NCI-H774 (cell line): ENCODE measurements at regions not wholly inside any gene's neighbourhood (a gene's known extent, or its start where the extent isn't known, plus 50 kb on each side); places are given as distances from the start of the nearest gene placed in this dataset.

Experiments
- DNase-seq: peaks from one replicate; lab custom pipeline; 2025; lab: John Stamatoyannopoulos, UW

DNA sequence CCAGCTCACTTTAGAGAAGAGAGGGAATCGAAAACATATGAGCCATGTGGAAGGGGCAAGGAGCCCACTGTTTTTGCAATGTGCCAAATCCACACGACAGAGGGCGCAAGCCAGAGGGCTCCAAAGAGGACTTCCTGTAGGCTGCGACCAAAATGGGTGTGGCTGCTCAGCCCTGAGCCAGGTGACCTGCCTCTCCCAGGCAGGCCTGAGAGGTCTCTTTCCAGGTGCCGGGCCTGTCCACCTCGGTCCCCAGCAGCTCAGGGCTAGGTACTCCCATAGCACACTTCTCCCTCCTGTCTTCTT, 153.8 kb downstream of the TTC32 start:
- no peak for DNase-seq

DNA sequence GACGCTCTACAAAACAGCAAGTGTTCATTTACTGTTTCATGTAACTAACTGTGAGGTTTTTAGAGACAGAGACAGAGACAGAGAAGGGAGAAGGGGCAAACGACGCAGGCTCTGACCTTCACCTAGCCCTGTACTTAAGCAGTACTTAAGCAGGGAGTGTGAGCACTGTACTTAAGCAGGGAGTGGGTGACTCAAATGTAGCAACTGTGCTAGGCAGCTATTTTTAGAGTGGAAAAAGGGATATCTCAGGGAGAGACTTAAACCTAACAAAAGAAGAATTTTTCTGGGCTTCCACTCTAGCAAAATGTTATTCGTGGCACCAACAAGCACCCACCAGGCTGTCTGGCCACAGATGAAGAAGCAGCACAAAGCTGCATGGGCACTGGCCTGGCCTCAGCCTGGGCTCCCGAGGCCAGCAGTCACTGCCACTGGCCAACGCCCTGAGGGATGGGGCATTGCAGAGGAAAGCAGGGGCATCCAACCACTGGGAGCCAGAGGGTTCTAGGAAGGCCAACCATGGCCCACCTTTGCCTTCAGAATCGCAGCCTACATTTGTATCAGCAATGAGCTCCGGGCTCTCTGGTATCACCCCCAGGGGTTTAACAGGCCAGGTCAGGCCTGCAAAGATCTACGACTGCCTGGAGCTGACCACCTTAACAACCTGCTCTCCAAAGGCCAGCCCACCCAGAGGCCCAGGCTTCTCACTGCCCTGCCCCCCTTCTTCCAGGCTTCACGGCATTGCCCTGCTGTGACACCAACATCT, 154.3 kb downstream of the TTC32 start:
- DNase-seq: no peak

DNA sequence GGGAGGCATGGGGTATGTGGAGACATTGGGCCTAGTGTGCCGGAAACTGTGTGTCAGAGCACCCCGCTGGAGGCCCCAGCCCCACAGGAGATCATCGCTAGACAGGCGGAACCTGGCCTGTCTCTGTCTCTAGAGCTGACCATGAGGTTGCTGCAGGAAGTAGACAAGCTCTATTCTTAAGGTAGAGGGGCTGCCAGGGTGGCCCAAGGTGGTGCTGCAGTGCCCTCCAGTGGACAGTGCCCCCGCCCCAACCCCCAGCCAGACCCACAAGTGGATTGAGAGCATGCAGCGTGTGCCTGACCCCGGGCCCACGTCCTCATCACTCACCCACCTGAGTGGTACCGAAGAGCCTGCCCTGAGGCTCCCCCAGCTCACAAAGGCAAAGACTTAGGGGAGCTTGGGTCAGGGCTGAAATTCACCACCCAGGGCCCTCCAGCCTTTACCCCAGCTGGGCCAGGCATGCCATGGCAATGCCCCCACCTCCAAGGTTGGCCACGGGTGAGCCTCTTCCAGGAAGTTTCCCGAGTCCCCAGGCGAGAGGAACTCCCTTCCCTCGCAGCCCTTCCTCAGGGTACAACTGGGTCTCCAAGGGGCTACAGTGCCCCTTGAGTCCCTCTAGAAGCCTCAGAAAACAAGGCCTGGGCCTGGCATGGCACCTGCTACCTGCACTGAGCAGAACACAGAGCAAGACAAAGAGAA, 155.0 kb downstream of the TTC32 start:
- DNase-seq: no peak

DNA sequence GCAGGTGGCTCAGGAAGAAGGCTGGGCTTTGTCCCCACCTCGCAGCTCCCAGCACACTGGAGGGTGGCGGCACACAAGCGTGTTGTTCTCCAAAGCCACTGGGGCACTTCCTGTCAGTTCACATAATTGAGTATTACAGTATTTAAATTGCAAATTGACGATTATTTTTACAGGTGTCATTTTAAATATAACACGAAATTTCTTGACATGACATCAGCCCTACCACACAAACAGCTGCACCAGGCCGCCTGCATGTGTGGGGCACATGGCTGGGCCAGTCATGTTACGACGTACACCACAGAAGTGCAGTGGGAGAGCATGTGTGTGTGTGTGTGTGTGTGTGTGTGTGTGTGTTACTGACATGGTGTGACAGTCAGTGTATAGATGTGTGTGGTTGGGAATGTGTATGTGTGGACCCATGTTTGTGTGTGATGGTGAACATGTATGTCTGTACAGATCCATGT, 155.6 kb downstream of the TTC32 start:
- DNase-seq: no peak

DNA sequence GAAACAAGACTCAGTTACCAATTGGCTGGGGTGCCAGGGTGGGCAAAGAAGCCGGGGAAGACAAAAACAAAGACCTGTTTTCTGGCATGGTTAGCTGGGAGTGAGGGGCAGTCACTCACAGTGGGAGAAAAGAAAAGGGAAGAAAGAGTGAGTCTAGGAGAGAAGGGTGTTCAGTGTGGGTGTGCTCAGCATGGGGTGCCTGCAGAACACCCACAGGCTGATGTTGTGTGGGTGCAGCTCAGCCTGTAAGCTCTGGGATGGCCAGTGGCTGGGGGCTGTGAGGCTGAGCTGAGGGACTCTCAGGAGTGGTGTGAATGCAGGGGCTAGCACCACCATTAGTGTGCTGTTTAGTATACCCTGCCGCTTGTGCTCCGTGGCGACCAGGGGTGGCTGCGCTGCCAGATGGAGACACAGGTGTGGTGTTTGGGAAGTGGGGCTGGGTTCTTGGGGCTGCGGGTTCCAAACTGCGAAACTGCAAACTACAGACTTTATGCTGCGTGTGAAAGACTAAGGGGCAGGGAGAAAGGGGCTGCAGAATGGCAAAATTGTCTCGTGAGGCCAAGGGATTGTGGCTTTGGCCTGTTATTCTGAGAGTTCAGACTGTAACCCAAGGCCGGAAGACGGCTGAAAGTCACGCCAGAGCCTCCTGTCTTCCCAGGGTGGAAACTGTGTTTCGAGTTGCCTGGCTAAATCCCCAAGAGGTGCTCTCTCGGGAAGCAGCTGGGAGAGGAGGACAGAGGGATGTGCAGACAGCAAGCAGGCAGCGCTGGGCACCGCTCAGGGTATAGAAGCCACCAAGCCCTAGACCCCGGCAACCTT, 156.3 kb downstream of the TTC32 start:
- no peak for DNase-seq

DNA sequence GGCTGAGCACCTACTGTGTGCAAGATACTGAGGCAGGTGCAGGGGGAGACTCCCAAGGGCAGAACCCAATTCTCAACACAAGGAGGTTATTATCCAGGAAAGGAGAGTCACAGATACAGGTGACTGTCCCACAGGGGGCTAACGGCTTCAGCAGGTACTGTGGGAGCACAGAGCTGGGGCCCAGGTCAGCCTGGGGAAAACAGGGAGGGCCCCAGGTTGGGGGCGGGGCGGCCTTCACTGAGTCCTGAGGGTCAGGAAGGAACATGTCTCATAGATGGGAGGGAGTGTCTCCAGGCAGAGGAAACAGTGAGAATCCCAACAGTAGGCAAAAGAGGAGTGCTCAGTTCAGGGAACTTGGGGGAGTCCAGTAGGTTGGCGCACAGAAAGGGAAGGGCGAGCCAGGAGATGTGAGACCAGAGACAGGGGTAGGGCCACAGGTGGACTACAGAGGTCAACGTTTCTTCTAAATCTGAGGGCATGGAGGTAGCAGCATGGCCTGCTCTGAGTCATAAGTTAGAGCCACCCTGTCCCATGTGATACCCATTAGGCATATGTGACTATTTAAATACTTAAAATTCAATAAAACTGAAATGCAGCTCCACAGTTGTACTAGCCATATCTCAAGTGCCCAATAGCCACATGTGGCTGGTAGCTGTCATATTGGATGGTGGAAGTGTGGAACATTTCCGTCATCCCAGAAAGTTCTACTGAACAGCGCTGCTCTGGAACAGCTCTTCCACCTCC, 157.2 kb downstream of the TTC32 start:
- no peak for DNase-seq

DNA sequence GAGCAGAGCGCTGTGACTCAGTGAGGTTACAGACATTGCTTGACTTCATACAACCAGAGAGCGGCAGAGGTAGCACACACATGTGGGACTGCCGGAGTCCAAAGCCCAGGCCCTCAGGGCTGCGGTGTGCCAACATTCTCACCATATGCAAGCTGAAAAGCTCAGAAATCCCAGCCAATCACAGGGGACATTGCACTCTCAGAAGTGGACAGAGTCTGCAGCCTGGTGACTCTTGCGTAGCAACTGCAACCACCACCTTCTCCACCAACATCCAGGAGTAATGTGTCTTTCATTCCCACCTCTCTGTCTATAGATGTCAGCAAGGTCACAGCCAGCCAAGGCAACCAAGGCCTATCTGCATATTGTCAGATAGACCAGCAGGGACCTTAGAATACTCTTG, 158.1 kb downstream of the TTC32 start:
- DNase-seq: no peak

DNA sequence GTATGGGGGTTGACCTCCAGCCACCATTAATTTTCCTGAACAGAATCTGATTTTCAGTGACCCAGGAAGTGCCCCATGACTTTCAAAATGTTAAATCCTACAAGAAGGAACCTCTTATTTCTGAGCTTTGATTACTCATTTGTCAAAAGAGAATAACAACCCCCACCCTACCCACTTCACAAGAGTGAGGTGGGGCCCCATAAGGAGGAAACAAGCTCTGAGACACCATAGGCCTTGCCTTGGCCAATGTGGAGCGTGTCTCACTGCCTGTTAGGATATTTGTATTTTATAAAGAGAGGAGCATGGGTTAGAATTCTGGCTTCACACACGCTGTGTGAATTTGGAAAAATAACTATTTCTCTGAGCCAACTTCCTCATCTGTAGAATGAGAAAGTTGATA, 158.9 kb downstream of the TTC32 start:
- DNase-seq: no peak

DNA sequence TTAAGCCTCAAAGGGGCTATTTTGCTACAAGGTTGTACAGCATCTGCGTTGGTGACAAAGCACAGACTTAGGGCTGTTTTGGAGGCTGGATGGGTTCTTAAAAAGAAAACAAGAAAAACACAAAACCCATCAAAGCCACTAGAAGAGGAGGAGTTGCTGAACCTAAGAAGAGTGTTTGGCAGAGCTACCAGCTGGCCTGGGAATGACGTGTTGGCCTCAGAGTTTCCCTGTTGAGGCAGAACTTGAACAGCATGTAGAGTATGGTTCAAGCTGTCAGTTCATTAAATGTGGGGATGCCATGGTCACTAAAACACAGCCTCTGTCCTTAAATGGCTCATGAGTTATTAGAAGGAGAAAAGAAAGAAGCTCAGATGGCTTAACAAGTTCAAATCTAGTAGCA, 162.5 kb downstream of the TTC32 start:
- no peak for DNase-seq

DNA sequence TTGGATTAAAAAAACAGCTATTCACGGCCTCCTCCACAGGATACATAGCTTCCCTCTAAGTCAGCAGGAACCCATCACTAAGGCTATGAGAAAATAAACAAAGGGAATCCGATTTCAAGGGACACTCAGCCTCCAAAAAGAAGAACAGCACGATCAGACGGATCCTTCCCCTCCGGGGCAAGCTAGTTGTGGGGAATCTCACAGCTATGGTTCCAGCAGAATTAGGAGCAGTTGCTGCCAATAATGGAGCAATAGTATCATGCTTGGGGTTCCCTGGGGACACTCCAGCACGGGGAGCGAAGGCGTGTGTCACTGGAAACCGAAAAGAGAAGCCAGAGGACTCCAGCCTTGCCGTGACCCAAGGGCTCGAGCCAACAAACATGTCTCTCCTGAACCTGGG, 163.1 kb downstream of the TTC32 start:
- no peak for DNase-seq

DNA sequence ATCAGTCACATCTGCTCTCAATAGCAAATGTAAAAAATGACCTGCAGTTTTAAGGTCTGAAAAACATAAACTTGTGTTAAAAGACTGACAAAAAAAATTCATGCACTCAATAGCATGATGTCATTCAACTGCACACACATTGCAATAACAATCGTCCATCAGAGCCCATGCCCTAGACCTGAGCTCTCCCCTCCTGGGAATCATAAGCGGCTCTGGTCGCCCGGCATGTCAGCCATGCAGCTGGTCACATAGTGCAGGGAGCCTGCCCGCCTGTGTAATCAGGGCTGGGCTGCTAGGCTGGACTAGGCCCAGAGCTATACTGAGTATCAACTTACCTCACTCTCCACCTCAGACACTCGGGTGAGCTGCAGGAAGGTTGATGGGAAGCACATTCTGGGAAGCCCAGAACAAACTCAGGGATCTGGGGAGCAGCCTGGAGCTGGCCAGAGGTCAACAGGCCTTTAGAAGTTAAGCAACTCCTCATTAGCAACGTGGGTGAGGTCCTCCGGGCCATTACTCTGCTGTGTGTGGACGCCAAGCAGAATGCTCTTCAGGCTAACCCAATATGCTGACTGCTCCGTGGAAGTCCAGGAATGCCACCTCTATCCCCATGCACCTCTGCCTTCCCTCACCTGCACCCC, 165.5 kb downstream of the TTC32 start:
- DNase-seq: no peak

DNA sequence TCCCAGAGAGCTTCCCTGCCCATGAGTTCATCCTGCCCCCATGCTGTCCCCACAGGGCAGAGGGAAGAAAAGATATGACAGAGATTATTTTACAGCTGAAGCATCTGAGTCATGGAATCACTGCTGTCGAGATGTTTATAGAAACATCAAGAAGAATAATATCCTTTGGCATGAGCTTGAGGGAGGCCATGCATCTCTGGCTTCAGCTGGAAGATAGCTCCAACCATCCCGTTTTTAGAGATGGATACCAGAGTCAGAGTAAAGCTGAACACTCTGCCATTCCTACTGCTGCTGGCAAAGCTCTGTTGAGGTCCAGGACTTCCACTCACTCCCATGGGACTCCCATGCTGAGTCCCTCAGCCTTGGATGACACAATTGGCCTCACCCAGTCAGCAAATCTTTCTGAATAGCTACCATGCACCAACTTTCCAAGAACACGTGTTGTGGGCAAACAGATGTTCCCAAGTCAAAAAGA, 167.8 kb downstream of the TTC32 start:
- DNase-seq: no peak

DNA sequence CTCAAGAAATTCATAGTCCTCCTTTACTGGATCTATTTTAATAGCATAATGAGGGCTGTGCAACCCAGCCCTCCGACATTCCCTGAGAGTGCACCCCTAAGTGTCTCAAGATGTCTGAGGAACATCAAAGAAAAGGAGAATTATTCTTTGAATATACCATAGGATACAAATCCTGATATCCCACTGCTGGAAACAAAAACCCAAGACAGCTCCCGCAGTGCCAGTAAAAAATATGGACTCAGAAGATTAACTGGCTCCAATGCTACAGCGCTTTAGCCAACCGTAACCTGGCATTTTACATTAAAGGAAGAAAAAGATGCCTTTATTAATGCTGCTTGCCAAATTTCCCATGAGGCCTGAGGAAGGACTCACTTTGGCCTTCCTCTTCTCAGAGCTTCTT, 168.4 kb downstream of the TTC32 start:
- DNase-seq: no peak

DNA sequence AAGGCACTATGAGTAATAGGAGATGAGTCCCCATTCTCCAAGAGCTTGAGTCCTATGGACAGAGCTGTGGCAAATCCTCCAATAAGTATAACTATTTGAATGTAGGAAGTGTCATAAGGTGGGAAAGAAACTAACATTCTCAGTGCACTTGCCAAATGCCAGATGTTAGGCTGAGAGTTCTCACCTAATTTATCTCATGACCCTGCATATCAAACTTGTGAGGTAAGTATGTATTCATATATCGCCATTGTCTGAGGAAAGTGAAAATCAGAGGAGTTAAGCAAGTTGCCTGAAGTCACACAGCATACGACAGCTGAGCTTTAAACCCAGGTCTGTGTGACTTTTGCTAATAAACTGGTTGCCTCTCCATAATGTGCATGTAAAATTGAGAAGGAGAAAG, 169.5 kb downstream of the TTC32 start:
- DNase-seq: no peak

DNA sequence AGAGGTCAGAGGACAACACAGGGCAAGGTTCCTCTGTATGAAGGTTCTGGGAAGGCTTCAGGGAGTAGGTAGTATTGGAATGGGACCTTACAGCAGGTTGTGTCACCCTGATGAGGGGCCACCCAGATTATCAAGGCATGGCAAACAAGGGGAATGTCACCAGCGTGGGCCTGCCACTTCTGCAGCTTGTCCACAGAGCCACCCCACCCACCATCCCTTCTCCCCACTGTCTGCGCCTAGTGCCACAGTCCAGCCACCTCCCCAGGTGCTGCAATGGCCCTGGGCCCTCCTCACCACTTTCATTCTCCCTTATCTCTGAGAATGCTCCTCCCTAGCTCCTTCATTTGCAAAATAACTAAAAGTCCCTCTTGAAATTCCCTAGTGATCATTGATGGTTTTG, 170.3 kb downstream of the TTC32 start:
- DNase-seq: no peak

DNA sequence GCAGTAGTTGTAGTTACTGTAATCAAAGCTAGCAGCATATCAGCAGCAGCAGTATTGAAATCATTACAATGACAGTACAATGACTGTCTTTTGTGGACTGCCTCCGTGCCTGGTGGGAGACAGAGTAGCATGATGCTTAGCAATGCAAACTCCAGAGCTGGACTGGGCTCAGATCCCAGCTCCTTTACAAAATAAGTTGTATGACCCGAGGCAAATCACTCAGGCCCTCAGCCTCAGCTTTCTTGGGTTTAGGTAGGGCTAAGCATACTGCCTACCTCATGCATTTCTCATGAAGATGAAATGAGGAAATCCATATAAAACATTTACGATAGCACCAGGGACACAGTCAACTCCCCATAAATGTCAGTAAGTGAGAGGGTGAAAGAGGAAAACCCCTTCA, 170.7 kb downstream of the TTC32 start:
- DNase-seq: no peak

DNA sequence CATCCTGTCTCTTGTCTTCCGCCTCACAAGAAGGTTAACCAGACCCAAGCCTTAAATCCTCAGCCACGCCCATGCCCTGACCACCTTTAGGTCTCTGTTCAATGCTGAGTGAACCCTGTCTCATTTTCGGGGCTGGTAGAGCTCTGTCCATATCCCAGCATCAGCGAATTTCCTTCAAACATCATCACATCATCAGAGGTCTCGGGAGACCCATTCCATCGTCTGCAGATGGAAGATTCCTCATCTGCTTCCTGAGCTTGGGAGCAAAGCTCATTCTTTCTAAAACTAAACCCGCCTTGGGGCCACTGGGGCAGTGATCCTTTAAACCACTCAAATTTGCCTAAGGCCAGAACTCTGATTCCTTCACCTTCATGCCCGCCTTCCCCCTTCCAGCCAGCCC, 173.7 kb downstream of the TTC32 start:
- no peak for DNase-seq

DNA sequence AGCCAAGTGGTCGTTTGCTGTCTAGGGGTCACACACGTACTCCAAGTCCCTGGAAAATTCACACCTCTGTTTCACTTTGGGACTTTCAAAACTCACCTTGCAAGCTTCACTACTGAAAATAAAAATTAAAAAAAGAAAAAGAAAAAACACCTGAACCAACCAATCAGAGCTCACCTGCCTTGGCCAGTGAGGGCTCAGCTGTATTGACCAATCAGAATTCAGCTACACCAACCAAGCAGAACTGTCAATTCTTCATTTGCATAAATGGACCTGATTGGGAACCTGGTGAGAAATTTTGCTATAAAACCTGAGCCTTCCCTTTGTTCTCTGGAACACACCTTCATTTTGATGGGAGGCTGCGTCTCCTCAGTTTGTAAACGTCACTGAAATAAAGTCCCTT, 176.4 kb downstream of the TTC32 start:
- DNase-seq: no peak

DNA sequence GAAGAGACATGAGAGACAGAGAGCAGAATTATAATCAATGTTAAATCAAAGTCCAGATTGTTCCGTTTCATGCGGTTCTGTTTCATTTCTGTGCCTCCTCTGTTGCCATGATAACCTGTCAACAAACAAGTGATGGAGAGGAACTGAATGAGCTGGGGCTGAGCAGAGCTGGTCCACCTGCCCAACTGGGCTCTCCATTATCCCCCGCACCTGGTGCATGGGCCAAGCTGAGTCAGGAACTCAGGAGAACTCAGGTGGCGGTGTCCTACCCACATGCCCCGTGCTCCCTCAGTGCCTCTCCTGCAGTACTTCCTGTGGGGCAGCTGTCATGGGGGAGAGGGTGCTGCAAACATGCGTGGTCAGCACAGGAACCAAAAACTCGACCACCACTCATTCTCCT, 178.8 kb downstream of the TTC32 start:
- DNase-seq: peak; percentile 5

DNA sequence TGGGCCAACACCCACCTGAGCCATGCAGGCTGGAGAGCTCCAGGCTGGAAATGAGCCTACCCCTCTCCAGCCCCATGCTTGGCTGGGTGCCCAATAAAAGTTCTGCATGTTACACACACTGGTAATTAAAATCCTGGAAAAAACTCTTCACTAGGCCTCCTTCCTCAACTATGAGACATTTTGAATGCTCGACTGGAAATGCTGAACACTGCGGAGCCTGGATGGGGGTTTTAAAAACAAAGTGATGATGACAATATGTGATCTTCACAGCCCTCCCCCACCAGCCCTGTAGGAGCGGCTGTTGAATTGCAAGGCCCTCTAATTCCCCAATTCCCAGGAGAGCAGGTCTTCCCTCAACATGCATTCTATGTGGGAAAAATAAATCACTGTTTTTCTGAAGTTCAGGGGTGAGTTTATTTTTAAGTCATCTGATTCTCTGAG, 179.2 kb downstream of the TTC32 start:
- no peak for DNase-seq

DNA sequence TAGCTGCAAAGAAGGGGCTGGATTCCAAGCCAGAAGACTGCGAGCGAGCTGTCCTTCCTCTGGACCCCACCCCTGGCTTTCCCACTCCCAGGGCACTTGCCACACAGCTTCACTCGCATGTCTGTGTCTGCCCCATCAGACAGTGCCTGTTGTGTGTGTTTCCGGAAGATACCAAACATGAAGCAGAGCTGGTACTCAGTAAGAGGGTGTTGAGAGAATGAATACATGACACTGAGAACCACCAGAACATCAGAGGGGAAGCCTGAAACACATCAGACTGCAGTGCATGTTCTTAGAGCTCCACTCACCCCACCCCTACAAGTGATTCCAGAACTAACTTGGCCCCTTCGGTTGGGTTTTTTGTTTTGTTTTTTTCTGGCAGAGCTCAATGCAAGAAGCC, 181.5 kb downstream of the TTC32 start:
- no peak for DNase-seq

DNA sequence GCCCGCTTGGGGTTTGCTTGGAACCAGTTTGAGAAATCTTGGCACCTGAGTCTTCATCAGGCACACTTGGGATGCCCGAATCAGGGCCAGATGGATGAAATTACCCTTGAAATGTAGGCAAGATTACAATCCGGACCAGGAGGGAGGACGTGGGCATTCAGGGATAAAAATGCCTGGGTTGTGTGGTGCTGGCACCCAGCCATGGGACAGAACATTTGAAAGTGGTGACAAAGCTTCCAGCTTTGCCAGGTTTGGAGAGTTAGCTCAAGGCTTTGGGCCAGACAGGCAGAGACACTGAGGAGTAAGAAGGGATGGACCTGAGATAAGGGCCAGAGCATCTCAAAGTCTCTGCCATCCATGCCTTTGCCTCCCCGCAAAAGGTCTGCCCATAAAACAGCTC, 182.2 kb downstream of the TTC32 start:
- DNase-seq: no peak
